Neural progenitor cell (in vitro differentiated cells): ENCODE measurements at regions not wholly inside any gene's neighbourhood (a gene's known extent, or its start where the extent isn't known, plus 50 kb on each side); places are given as distances from the start of the nearest gene placed in this dataset.

Experiments
- DNase-seq: peaks from one replicate; pipeline ENCODE4 v3.0.0-alpha.2; 2016; ENCODE audit warnings: low spot score
- H2AFZ ChIP-seq: fragments of 200-600 bp; sonication (generic); replicated peaks from 2 replicates; pipeline ENCODE4 v1.6.1; 2016; ENCODE audit warnings: antibody characterized with exemption
- H3F3A ChIP-seq: fragments of 200-600 bp; sonication (generic); 2 replicates; pipeline ENCODE4 v1.6.1; 2016; ENCODE audit warnings: antibody characterized with exemption, low read depth
- H3K27ac ChIP-seq: fragments of 200-600 bp; sonication (generic); 2 replicates; pipeline ENCODE4 v1.5.1; 2016; ENCODE audit warnings: mild to moderate bottlenecking
- H3K27me3 ChIP-seq: fragments of 200-600 bp; sonication (generic); 2 replicates; pipeline ENCODE4 v1.6.1; 2016; ENCODE audit warnings: mild to moderate bottlenecking, moderate library complexity
- H3K36me3 ChIP-seq: fragments of 200-600 bp; sonication (generic); 2 replicates; pipeline ENCODE4 v1.5.1; 2016
- H3K4me1 ChIP-seq: fragments of 200-600 bp; sonication (generic); 2 replicates; pipeline ENCODE4 v1.6.1; 2016; ENCODE audit warnings: mixed run types
- H3K4me2 ChIP-seq: fragments of 200-600 bp; sonication (generic); 2 replicates; pipeline ENCODE4 v1.6.1; 2016
- H3K4me3 ChIP-seq: fragments of 200-600 bp; sonication (generic); 2 replicates; pipeline ENCODE4 v1.5.1; 2016
- H3K79me2 ChIP-seq: fragments of 200-600 bp; sonication (generic); 2 replicates; pipeline ENCODE4 v1.6.1; 2016; ENCODE audit warnings: low read depth
- H3K9ac ChIP-seq: fragments of 200-600 bp; sonication (generic); 2 replicates; pipeline ENCODE4 v1.6.1; 2016
- H3K9me3 ChIP-seq: fragments of 200-600 bp; sonication (generic); 2 replicates; pipeline ENCODE4 v1.5.1; 2016; ENCODE audit warnings: low read depth
- H4K20me1 ChIP-seq: fragments of 200-600 bp; sonication (generic); 2 replicates; pipeline ENCODE4 v1.6.1; 2016; ENCODE audit warnings: low read depth
- H3K27ac Mint-ChIP-seq: 3 replicates; pipeline ENCODE4 v1.8.0; 2021; ENCODE audit warnings: mixed read lengths
- H3K27me3 Mint-ChIP-seq: 2 replicates; pipeline ENCODE4 v1.8.0; 2022; ENCODE audit warnings: low read depth, mild to moderate bottlenecking, inconsistent platforms, moderate library complexity, mixed read lengths; ENCODE audit not compliant: insufficient read depth
- H3K36me3 Mint-ChIP-seq: 3 replicates; pipeline ENCODE4 v1.8.0; 2021; ENCODE audit warnings: mixed read lengths
- H3K4me1 Mint-ChIP-seq: 3 replicates; pipeline ENCODE4 v1.8.0; 2021; ENCODE audit warnings: mixed read lengths
- H3K4me3 Mint-ChIP-seq: 3 replicates; pipeline ENCODE4 v1.8.0; 2021; ENCODE audit warnings: mild to moderate bottlenecking, moderate library complexity, mixed read lengths
- H3K9me3 Mint-ChIP-seq: 3 replicates; pipeline ENCODE4 v1.8.0; 2020; ENCODE audit warnings: mixed read lengths
- EZH2 ChIP-seq: fragments of 200-600 bp; sonication (generic); IDR thresholded peaks from 2 replicates; pipeline ENCODE4 v1.6.1; 2017; ENCODE audit warnings: antibody characterized with exemption, mild to moderate bottlenecking, moderate library complexity
- EZH2phosphoT487 ChIP-seq: fragments of 200-600 bp; sonication (generic); IDR thresholded peaks from 2 replicates; pipeline ENCODE4 v1.6.1; 2017; ENCODE audit warnings: antibody characterized with exemption
- TF ChIP-seq, protein P1 (sequence below): fragments of 200-600 bp; sonication (generic); IDR thresholded peaks from 2 replicates; pipeline ENCODE4 v1.5.1; 2017; ENCODE audit warnings: antibody characterized with exemption, mild to moderate bottlenecking

DNA sequence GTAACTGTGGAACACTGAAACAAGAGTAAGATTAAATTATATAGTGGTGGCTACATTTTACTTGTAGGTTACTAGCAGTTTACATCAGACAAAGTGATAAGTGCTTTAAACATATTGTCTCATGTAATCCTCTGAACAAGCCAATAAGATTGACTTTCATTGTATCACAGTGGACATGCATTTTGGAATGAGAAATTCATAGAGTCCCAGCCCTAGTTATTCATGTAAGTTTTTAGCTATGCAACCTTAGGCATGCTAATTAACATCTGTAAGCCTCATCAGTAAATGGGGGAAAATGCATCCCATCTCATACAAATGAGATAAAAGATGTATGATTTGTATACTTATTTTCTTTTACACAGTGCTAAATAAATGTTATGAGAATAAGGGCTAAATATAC is 1038.1 kb upstream of the ADGRL4 start:
- Histone ChIP-seq H3K4me2 (no peak overlapping the region), H3K9ac (no peak overlapping the region), H3K4me1 (no peaks in the 10 kb centered on the region), H4K20me1 (no peaks in the 10 kb centered on the region), H3K9me3 (no peaks in the 10 kb centered on the region), H3K79me2 (no peaks in the 10 kb centered on the region), H3F3A (no peaks in the 10 kb centered on the region), H3K27ac (no peak overlapping the region), H3K36me3 (no peaks in the 10 kb centered on the region), H2AFZ (no peak overlapping the region), H3K27me3 (no peaks in the 10 kb centered on the region), H3K4me3 (no peak overlapping the region)
- H3K36me3 Mint-ChIP-seq, result no peaks in the 10 kb centered on the region
- H3K9me3 Mint-ChIP-seq, result no peaks in the 10 kb centered on the region
- TF ChIP-seq EZH2phosphoT487 (no peak), EZH2 (no peak)
- TF ChIP-seq, protein P1, sequence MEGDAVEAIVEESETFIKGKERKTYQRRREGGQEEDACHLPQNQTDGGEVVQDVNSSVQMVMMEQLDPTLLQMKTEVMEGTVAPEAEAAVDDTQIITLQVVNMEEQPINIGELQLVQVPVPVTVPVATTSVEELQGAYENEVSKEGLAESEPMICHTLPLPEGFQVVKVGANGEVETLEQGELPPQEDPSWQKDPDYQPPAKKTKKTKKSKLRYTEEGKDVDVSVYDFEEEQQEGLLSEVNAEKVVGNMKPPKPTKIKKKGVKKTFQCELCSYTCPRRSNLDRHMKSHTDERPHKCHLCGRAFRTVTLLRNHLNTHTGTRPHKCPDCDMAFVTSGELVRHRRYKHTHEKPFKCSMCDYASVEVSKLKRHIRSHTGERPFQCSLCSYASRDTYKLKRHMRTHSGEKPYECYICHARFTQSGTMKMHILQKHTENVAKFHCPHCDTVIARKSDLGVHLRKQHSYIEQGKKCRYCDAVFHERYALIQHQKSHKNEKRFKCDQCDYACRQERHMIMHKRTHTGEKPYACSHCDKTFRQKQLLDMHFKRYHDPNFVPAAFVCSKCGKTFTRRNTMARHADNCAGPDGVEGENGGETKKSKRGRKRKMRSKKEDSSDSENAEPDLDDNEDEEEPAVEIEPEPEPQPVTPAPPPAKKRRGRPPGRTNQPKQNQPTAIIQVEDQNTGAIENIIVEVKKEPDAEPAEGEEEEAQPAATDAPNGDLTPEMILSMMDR, result no peak
- H3K4me3 Mint-ChIP-seq, result no peak overlapping the region
- H3K27ac Mint-ChIP-seq, result no peak overlapping the region
- H3K27me3 Mint-ChIP-seq, result peaks cover 2% of the 10 kb centered on the region
- DNase-seq, result no peak
- no peaks in the 10 kb centered on the region for H3K4me1 Mint-ChIP-seq

DNA sequence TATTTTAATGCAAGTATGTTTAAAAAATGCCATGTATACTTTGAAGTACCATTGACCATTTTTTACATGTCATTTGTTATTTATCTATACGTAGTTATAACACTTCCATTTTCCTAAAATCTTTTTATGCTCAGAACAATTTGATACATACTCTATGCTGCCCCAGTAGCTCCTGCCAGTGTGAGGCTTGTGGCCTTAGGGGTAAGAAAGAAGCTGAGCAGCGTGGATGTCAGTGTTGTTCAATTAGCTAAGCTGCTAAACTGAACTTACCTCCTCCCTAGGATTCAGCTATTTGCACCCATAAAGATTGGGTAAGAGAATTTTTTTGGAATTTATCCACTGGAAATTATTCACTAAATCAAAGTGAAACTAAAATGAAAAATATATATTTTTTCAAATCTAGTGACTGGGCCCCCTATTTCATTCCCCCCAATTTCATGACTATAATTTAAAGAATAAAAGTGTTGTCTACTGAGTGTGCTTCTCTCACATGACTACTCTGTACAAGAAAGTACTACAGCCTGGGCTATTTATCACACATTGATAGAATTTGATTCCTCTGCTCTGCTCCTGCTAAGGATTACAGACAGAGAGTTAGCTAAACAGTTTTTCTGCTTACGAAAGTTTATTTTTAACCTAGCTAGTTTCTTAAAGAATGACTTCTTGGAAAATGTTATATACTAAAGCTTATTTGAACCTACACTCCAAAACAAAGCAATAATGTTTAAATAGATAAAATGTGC is 1030.3 kb upstream of the ADGRL4 start:
- Histone ChIP-seq H3K9ac (no peak overlapping the region), H3K36me3 (no peaks in the 10 kb centered on the region), H3K9me3 (no peaks in the 10 kb centered on the region), H4K20me1 (no peaks in the 10 kb centered on the region), H3K4me2 (no peak overlapping the region), H3K4me1 (no peaks in the 10 kb centered on the region), H3K4me3 (no peak overlapping the region), H3K27ac (no peak overlapping the region), H3F3A (no peaks in the 10 kb centered on the region), H3K27me3 (no peaks in the 10 kb centered on the region), H2AFZ (peak overlapping the region; percentile 22), H3K79me2 (no peaks in the 10 kb centered on the region)
- no peak for DNase-seq
- TF ChIP-seq EZH2 (no peak), EZH2phosphoT487 (no peak)
- TF ChIP-seq, protein P1, result no peak
- H3K27ac Mint-ChIP-seq, result no peak overlapping the region
- no peaks in the 10 kb centered on the region for H3K9me3 Mint-ChIP-seq
- H3K27me3 Mint-ChIP-seq, result peaks cover 2% of the 10 kb centered on the region
- no peaks in the 10 kb centered on the region for H3K4me1 Mint-ChIP-seq
- H3K36me3 Mint-ChIP-seq, result no peaks in the 10 kb centered on the region
- no peak overlapping the region for H3K4me3 Mint-ChIP-seq

DNA sequence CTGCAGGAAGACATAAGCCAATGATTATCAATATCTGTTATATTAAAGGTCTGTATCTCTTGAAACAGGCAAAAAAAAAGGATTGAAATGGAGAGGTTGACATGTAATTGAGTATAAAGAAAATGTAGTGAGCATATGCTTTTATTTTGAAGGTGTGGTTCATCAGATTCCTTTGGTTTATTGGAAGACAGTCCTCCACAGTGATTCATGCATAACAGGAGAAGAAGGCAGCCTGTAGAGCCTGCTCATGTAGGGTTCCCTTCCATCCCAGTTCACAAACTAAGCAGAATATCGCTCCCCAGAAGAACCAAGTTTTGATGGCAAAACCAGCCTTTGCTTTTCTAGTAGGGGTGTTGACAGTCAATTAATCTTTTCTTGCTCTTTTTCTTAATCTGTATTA is 1016.8 kb upstream of the ADGRL4 start:
- Histone ChIP-seq H3K9me3 (no peaks in the 10 kb centered on the region), H2AFZ (no peak overlapping the region), H3K79me2 (no peaks in the 10 kb centered on the region), H3K4me2 (no peak overlapping the region), H4K20me1 (no peaks in the 10 kb centered on the region), H3K27me3 (no peaks in the 10 kb centered on the region), H3K36me3 (no peaks in the 10 kb centered on the region), H3K9ac (no peak overlapping the region), H3F3A (no peaks in the 10 kb centered on the region), H3K27ac (no peak overlapping the region), H3K4me1 (no peaks in the 10 kb centered on the region), H3K4me3 (no peak overlapping the region)
- Mint-ChIP-seq H3K27me3 (peaks cover 2% of the 10 kb centered on the region), H3K9me3 (no peaks in the 10 kb centered on the region), H3K36me3 (no peaks in the 10 kb centered on the region), H3K27ac (no peak overlapping the region), H3K4me3 (no peak overlapping the region), H3K4me1 (no peaks in the 10 kb centered on the region)
- DNase-seq, result no peak
- TF ChIP-seq EZH2 (no peak), EZH2phosphoT487 (no peak)
- TF ChIP-seq, protein P1, result no peak
